RWPE2 (cell line): ENCODE measurements at regions not wholly inside any gene's neighbourhood (a gene's known extent, or its start where the extent isn't known, plus 50 kb on each side); places are given as distances from the start of the nearest gene placed in this dataset.
A peak's percentile ranks its signal among the peaks of the same experiment; 100 is the strongest.
"Not testable (repeated sequence)": the region's sequence is repeated elsewhere in the genome, so short reads cannot be mapped to it uniquely, and the experiment has no call there.

ENCODE experiments used
- ATAC-seq: fragments of 200-7000 bp; cut with Tn5 transposase; 3 replicates; pipeline ENCODE4 v1.9.1; 2021; ENCODE audit warnings: low read depth
- DNase-seq: peaks from one replicate; pipeline ENCODE4 v3.0.0-alpha.2; 2020; ENCODE audit warnings: low spot score
- H3K27ac ChIP-seq: fragments of 450-650 bp; 2 replicates; pipeline ENCODE4 v1.5.1; 2017; ENCODE audit warnings: mild to moderate bottlenecking; ENCODE audit not compliant: poor library complexity, severe bottlenecking
- H3K27me3 ChIP-seq: fragments of 250-450 bp; sonication (Bioruptor Pico); 2 replicates; pipeline ENCODE4 v1.5.1; 2021; ENCODE audit warnings: mild to moderate bottlenecking, moderate library complexity; ENCODE audit not compliant: insufficient read depth, poor library complexity, severe bottlenecking
- H3K36me3 ChIP-seq: fragments of 250-450 bp; sonication (Bioruptor Pico); 2 replicates; pipeline ENCODE4 v1.5.1; 2020; ENCODE audit warnings: low read depth, mild to moderate bottlenecking, moderate library complexity
- H3K4me1 ChIP-seq: fragments of 250-450 bp; sonication (Bioruptor Pico); 2 replicates; pipeline ENCODE4 v1.5.1; 2021; ENCODE audit warnings: mild to moderate bottlenecking, moderate library complexity; ENCODE audit not compliant: insufficient read depth, poor library complexity, severe bottlenecking
- H3K4me3 ChIP-seq: fragments of 250-450 bp; sonication (Bioruptor Pico); 2 replicates; pipeline ENCODE4 v1.5.1; 2021; ENCODE audit warnings: mild to moderate bottlenecking, moderate library complexity; ENCODE audit not compliant: severe bottlenecking
- H3K9me3 ChIP-seq: fragments of 250-450 bp; sonication (Bioruptor Pico); 2 replicates; pipeline ENCODE4 v1.5.1; 2021; ENCODE audit warnings: mild to moderate bottlenecking, moderate library complexity; ENCODE audit not compliant: severe bottlenecking
- TF ChIP-seq, protein P1 (sequence below): fragments of 450-650 bp; IDR thresholded peaks from one replicate; pipeline ENCODE4 v1.5.1; 2017; ENCODE audit warnings: mild to moderate bottlenecking, moderate library complexity; ENCODE audit not compliant: poor library complexity, severe bottlenecking

GRCh38 chr20:5452691-5453090 is 135.9 kb upstream of the PROKR2 start:
- not testable (repeated sequence) for ATAC-seq, H3K27me3 ChIP-seq, DNase-seq

DNA sequence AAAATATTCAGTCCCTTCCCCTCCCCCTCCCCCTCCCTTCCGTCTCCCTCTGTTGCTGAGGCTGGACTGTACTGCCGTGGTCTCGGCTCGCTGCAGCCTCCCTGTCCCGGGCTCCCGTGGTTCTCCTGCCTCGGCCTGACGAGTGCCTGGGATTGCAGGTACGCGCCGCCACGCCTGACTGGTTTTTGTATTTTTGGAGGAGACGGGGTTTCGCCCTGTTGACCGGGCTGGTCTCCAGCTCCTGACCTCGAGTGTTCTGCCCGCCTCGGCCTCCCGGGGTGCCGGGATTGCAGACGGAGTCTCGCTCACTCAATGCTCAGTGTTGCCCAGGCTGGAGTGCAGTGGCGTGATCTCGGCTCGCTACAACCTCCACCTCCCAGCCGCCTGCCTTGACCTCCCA is 135.5 kb upstream of the PROKR2 start:
- H3K36me3 ChIP-seq, DNase-seq, H3K4me1 ChIP-seq, H3K27ac ChIP-seq, ATAC-seq, H3K9me3 ChIP-seq, H3K4me3 ChIP-seq: not testable (repeated sequence)
- H3K27me3 ChIP-seq: peaks cover 12% of the 10 kb centered on the region

More at GRCh38 chr20:5452691-5453090, 135.9 kb upstream of the PROKR2 start:
- not testable (repeated sequence) for H3K4me3 ChIP-seq, H3K4me1 ChIP-seq, H3K36me3 ChIP-seq, H3K9me3 ChIP-seq, H3K27ac ChIP-seq

GRCh38 chr20:5451643-5452210 is 135.0 kb upstream of the PROKR2 start:
- no peaks in the 10 kb centered on the region for H3K9me3 ChIP-seq
- ATAC-seq (no peak), DNase-seq (no peak)
- no peaks in the 10 kb centered on the region for H3K36me3 ChIP-seq
- TF ChIP-seq, protein P1, sequence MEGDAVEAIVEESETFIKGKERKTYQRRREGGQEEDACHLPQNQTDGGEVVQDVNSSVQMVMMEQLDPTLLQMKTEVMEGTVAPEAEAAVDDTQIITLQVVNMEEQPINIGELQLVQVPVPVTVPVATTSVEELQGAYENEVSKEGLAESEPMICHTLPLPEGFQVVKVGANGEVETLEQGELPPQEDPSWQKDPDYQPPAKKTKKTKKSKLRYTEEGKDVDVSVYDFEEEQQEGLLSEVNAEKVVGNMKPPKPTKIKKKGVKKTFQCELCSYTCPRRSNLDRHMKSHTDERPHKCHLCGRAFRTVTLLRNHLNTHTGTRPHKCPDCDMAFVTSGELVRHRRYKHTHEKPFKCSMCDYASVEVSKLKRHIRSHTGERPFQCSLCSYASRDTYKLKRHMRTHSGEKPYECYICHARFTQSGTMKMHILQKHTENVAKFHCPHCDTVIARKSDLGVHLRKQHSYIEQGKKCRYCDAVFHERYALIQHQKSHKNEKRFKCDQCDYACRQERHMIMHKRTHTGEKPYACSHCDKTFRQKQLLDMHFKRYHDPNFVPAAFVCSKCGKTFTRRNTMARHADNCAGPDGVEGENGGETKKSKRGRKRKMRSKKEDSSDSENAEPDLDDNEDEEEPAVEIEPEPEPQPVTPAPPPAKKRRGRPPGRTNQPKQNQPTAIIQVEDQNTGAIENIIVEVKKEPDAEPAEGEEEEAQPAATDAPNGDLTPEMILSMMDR: no peak
- H3K4me3 ChIP-seq: no peak overlapping the region
- no peak overlapping the region for H3K27ac ChIP-seq
- H3K27me3 ChIP-seq: peaks cover 17% of the 10 kb centered on the region
- no peaks in the 10 kb centered on the region for H3K4me1 ChIP-seq

DNA sequence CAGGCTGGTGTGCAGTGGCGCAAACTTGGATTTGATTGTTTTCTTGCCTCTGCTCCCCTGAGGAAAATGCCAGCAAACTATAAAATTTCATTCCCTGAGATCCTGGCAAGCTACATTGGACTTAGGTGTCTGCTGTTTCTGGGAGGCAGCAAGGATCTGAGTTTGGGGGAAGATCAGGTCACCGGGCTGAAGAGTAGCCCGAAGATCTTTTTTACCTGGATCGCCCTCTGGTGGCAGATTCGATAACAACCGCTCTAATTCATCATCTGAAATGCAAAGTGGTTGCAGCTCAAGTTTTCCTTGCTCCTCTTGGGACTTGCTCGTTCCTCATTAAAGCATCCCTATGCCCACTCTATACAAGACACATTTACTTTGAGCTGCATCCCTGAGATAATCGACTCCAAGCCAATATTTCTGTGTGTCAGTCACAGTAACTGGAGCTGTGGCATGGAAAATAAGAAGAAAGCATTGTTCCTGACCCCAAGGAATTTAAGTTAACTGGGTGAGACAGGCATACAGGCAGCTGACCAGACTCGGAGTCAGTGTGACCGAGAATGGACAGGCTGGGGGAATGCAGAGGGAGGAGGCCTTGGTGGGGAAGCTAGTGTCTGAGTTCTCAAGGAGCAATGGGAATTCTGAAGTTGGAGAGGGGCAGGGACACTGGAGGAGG is 131.8 kb upstream of the PROKR2 start:
- Histone ChIP-seq H3K4me3 (no peak overlapping the region), H3K27ac (no peak overlapping the region), H3K9me3 (no peaks in the 10 kb centered on the region), H3K27me3 (peaks cover 21% of the 10 kb centered on the region), H3K36me3 (no peaks in the 10 kb centered on the region), H3K4me1 (no peaks in the 10 kb centered on the region)
- DNase-seq (no peak), ATAC-seq (peak; percentile 74; the same call in 2 of the 3 replicates)
- TF ChIP-seq, protein P1: peak; percentile 90

DNA sequence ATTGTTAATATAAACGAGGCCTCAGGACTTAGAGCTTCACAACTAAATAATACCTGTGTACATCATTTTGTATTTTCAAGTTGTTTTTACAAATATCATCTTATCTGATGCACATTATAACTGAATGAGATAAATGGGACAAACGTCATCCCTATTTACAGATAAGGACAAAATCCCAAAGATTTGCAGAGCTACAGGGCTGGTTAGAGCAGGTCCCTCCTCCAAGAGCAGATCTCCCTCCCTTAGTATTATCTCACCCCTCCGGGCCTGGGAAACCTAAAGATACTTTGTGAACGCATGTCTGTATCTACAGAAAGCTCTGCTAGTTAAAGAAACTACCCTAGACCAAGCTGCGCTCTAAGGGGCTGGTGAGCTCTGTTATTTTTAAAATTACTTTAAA is 130.4 kb upstream of the PROKR2 start:
- H3K27ac ChIP-seq: no peak overlapping the region
- no peak for ATAC-seq
- no peak overlapping the region for H3K4me3 ChIP-seq
- TF ChIP-seq, protein P1: no peak
- DNase-seq: no peak
- H3K9me3 ChIP-seq: no peaks in the 10 kb centered on the region
- H3K4me1 ChIP-seq: no peaks in the 10 kb centered on the region
- H3K27me3 ChIP-seq: peaks cover 25% of the 10 kb centered on the region
- H3K36me3 ChIP-seq: no peaks in the 10 kb centered on the region

GRCh38 chr20:5445611-5446010 is 128.9 kb upstream of the PROKR2 start:
- ATAC-seq (no peak), DNase-seq (no peak)
- no peak overlapping the region for H3K27ac ChIP-seq
- TF ChIP-seq, protein P1: no peak
- no peaks in the 10 kb centered on the region for H3K4me1 ChIP-seq
- H3K9me3 ChIP-seq: no peaks in the 10 kb centered on the region
- H3K27me3 ChIP-seq: peaks cover 41% of the 10 kb centered on the region
- H3K4me3 ChIP-seq: no peak overlapping the region
- no peaks in the 10 kb centered on the region for H3K36me3 ChIP-seq
